ENCODE measurements at regions not wholly inside any gene's neighbourhood (a gene's known extent, or its start where the extent isn't known, plus 50 kb on each side); places are given as distances from the start of the nearest gene placed in this dataset.

DNA sequence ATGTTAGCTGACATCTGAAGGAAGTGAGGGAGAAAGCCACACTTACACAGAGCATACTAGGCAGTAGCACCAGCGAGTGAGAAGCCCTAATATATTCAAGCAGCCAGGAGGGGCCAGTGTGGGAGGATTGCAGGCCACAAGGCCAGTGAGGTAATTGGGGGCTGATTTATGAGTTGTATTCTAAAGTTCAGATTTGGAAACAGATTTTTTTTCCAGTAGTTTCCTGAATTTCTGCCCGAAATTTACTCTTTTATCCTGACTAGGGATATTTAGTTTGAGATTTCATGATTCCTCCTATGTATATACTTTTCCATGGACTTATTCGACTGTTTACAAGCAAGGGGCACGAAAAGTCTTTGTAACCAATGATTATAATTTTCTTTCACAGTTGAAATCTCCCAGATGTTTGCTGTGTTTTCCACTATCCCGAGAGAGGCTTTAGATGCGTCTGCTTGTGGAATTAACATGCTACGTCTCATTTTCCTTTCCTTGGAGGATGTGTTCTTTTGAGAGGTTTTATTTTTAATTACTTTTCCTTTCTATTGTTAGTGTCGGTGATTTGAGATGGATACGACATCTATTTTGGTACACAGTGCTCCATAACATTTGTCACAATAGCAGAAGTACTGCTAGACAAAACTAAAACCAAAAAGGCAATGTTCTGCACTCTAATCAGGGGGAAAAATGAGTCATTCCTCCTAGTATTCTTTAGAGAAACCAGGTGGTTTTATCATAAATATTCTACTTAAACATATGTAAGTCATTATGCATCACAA, 356.3 kb upstream of the HSF2 start:
- no peak for DNase-seq (ENCODE audit: low read depth, low spot score)
- H3K27ac ChIP-seq (ENCODE audit: low read depth, low read length), result no peak overlapping the region
- no peaks in the 10 kb centered on the region for H3K27me3 ChIP-seq (ENCODE audit: control insufficient read depth, insufficient read depth, low read length)
- no peak overlapping the region for H3K4me3 ChIP-seq (ENCODE audit: low read depth, low read length)
- TF ChIP-seq, protein P1, sequence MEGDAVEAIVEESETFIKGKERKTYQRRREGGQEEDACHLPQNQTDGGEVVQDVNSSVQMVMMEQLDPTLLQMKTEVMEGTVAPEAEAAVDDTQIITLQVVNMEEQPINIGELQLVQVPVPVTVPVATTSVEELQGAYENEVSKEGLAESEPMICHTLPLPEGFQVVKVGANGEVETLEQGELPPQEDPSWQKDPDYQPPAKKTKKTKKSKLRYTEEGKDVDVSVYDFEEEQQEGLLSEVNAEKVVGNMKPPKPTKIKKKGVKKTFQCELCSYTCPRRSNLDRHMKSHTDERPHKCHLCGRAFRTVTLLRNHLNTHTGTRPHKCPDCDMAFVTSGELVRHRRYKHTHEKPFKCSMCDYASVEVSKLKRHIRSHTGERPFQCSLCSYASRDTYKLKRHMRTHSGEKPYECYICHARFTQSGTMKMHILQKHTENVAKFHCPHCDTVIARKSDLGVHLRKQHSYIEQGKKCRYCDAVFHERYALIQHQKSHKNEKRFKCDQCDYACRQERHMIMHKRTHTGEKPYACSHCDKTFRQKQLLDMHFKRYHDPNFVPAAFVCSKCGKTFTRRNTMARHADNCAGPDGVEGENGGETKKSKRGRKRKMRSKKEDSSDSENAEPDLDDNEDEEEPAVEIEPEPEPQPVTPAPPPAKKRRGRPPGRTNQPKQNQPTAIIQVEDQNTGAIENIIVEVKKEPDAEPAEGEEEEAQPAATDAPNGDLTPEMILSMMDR (IDR thresholded peaks at IDR 0.05; ENCODE audit: low read depth, low read length), result no peak
- no peaks in the 10 kb centered on the region for H3K9me3 ChIP-seq (ENCODE audit: control insufficient read depth, insufficient read depth, low read length)
- ChIA-PET CTCF (interaction anchor here (0.7 kb wide), 1 partner anchor 9 kb away, joined by 3 read pairs; no protein-coding TSS in a partner anchor), POLR2A (no interaction called here)

DNA sequence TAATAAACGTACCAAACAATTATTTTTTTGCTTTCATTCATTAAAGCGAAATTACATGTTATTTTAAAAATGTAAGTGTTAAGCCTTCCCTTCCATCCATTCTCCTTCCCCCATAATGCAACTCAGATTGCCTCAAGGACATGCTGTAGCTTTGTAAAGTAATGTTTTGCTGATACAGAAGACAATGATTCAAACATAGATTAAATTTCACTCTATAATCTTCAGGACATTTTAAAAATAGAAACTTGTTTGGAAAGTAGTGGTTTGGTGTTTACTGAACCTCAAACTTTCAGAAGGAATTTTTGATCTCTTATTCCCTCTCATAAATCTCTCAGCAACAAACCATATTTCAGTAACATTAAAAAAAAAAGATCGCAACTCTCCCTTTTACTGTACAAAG, 350.9 kb upstream of the HSF2 start:
- CTCF ChIA-PET, result no interaction called here
- TF ChIP-seq, protein P1 (IDR thresholded peaks at IDR 0.05; ENCODE audit: low read depth, low read length), result no peak
- POLR2A ChIA-PET, result no interaction called here

GRCh38 chr6:122049341-122049740, 350.1 kb upstream of the HSF2 start:
- no peaks in the 10 kb centered on the region for H3K9me3 ChIP-seq (ENCODE audit: control insufficient read depth, insufficient read depth, low read length)
- H3K27ac ChIP-seq (ENCODE audit: low read depth, low read length), result no peak overlapping the region
- POLR2A ChIA-PET, result no interaction called here
- CTCF ChIA-PET, result no interaction called here
- peak overlapping the region; percentile 8; the same call in 1 of the 2 replicates for H3K4me3 ChIP-seq (ENCODE audit: low read depth, low read length)
- DNase-seq (ENCODE audit: low read depth, low spot score), result no peak
- H3K27me3 ChIP-seq (ENCODE audit: control insufficient read depth, insufficient read depth, low read length), result no peaks in the 10 kb centered on the region
- TF ChIP-seq, protein P1 (IDR thresholded peaks at IDR 0.05; ENCODE audit: low read depth, low read length), result no peak

More for the DNA sequence above, 350.9 kb upstream of the HSF2 start:
- Histone ChIP-seq H3K4me3 (ENCODE audit: low read depth, low read length) (no peak overlapping the region; the same call in 1 of the 2 replicates), H3K27me3 (ENCODE audit: control insufficient read depth, insufficient read depth, low read length) (no peaks in the 10 kb centered on the region), H3K9me3 (ENCODE audit: control insufficient read depth, insufficient read depth, low read length) (no peaks in the 10 kb centered on the region), H3K27ac (ENCODE audit: low read depth, low read length) (no peak overlapping the region)
- DNase-seq (ENCODE audit: low read depth, low spot score), result no peak

- TF ChIP-seq, protein P1 (IDR thresholded peaks at IDR 0.05; ENCODE audit: low read depth, low read length), result no peak
Measured at GRCh38 chr6:122050242-122050755, 349.2 kb upstream of the HSF2 start.

GRCh38 chr6:122052346-122052900, 347.0 kb upstream of the HSF2 start:
- H3K27ac ChIP-seq (ENCODE audit: low read depth, low read length), result no peak overlapping the region
- CTCF ChIA-PET, result interaction anchor here (0.6 to 1.4 kb wide), 4 partner anchors 9 to 600 kb away, joined by 3 to 5 read pairs (median 4); no protein-coding TSS in a partner anchor
- no peak for DNase-seq (ENCODE audit: low read depth, low spot score)
- POLR2A ChIA-PET, result no interaction called here
- H3K27me3 ChIP-seq (ENCODE audit: control insufficient read depth, insufficient read depth, low read length), result no peaks in the 10 kb centered on the region
- TF ChIP-seq, protein P1 (IDR thresholded peaks at IDR 0.05; ENCODE audit: low read depth, low read length), result no peak
- no peaks in the 10 kb centered on the region for H3K9me3 ChIP-seq (ENCODE audit: control insufficient read depth, insufficient read depth, low read length)
- no peak overlapping the region for H3K4me3 ChIP-seq (ENCODE audit: low read depth, low read length)

More at GRCh38 chr6:122050242-122050755, 349.2 kb upstream of the HSF2 start:
- Histone ChIP-seq H3K4me3 (ENCODE audit: low read depth, low read length) (no peak overlapping the region), H3K27ac (ENCODE audit: low read depth, low read length) (no peak overlapping the region), H3K9me3 (ENCODE audit: control insufficient read depth, insufficient read depth, low read length) (no peaks in the 10 kb centered on the region), H3K27me3 (ENCODE audit: control insufficient read depth, insufficient read depth, low read length) (no peaks in the 10 kb centered on the region)
- no peak for DNase-seq (ENCODE audit: low read depth, low spot score)
- CTCF ChIA-PET, result no interaction called here
- POLR2A ChIA-PET, result no interaction called here

Measured in AG04450 (cell line).